GM19372 (cell line): ENCODE measurements at regions not wholly inside any gene's neighbourhood (a gene's known extent, or its start where the extent isn't known, plus 50 kb on each side); places are given as distances from the start of the nearest gene placed in this dataset.
"Not testable (repeated sequence)": the region's sequence is repeated elsewhere in the genome, so short reads cannot be mapped to it uniquely, and the experiment has no call there.

Experiments
- ATAC-seq: cut with Tn5 transposase; IDR thresholded peaks from one replicate; pipeline ENCODE4 v1.9.1; 2021; ENCODE audit warnings: mild to moderate bottlenecking, low read depth, moderate library complexity; ENCODE audit not compliant: unreplicated experiment

DNA sequence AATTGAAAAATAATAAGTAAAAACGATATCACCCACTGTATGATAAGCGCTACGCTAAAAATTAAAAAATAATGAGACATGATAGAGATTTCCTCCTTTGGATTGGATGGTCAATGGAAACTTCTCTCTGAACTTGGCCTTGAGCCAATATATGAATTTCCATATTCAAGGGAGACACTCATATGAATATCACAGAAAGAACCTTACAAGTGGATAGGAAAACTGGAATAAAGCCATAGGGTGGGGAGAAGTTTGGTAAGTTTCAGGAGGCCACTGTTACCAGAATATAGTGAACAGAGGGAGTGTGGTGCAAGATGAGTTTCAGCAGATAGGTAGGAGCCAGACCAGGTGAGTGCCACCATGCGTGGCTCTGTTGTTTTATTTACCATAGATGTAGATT, 147.2 kb downstream of the SEM1 start:
- no peak for ATAC-seq

- ATAC-seq: no peak
Measured at GRCh38 chr7:96561892-96562291, 147.8 kb downstream of the SEM1 start.

DNA sequence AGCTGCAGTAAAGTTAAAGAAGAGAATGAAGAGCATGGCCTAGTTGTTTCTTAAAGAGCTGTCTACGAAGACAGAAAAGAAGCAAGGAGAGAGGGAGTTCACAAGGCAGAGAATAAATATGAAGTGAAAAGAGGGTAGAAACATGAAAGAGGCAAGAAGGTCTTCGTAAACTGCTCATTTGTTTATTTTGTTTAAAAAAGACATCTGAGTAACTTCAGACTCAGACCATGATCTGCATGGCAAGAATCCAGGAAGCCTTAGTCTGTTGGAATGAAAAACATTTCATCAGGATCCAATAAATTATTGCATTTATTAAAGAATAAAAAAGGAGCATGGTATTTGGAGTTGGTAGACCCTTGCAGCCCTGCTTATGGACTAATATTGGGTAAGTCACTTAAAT, 151.1 kb downstream of the SEM1 start:
- ATAC-seq: no peak

DNA sequence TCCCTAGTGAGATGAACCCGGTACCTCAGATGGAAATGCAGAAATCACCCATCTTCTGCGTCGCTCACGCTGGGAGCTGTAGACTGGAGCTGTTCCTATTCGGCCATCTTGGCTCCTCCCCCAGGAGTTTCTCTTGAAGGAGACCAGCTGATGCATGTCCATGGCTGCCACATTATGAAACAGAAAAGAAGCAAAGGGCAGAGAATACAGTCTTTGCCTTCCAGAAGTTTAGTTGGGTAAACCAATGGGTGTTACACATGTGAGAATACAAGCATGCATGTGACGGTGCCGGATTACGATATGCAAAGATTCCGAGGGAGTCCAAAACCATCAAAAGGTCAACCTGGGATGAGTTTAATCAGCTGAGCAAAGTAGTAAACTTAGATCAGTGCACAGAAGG, 151.6 kb downstream of the SEM1 start:
- no peak for ATAC-seq

- ATAC-seq: not testable (repeated sequence)
Measured at GRCh38 chr7:96557598-96557997, 152.0 kb downstream of the SEM1 start.

DNA sequence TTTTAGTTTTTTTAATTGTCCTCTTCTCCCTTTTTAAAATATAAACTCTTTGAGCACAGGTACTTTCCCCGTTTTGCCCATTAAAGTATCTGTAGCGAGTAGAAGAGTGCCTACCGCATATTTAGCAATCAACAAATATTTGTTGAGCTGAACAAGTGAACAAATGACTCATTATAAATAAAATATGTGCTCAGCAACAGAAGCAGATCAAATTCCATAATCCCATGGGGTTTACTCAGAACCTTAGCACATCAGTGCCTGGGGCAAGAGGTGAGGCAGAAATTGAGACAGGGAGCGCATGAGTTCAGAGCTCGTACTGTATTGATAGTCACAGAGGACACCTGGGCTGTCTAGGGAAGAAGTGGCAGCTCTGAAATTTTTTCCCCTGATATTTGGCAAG, 161.0 kb downstream of the SEM1 start:
- no peak for ATAC-seq

GRCh38 chr7:96547371-96547811, 162.3 kb downstream of the SEM1 start:
- ATAC-seq: no peak

DNA sequence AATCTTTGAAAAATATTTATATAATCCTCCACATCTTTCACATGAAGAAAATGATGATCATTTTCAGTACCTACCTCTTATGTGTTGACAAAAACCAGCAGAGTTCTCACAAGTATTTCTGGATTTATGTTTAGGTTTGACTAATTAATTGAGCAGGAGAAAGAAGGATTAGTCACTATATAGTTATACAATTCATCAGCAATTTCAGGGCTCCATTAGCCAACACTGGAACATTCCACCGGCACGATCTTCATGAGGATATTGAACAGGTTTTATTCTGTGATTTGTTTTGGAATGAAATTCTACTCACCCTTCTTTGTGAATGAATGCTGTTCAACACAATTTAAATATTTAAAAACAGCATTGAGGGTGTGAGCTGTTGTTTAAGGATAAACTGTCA, 163.2 kb downstream of the SEM1 start:
- ATAC-seq: no peak

DNA sequence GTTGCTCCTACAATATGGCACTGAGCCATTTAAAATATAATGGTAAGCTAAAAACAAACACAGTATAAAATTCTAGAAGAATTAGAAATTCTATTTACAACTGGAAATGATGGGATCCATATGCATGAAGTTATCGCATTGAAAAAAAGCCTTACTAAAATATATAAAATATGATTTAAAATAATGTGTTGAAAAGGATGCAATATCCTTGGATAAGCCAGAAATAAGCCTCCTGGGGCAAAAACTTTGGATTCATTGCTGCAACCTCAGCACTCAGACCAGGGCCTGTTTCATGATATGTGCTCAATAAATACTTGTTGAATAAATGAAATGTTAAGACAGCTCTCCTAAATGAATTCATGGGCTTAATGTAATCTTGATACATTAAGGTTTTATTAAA, 170.2 kb downstream of the SEM1 start:
- ATAC-seq: no peak

DNA sequence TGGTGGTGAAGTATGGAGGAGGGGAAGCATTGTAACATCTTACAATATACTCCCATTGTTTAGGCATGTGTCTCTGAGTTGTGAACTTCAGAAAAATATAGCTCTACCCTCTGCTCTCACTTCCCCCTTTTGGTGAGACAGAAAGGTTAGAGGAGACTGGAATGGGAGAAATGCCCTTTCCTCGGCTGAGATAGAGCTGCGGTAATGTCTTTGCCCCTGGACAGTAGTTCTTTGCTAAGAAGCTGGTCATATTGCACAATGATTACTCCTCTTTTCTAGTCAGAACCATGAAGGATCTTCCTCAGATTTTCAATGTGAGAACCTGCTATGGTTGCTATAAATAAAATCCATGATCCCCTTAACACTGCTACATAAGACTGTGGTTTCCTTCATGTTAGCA, 171.0 kb downstream of the SEM1 start:
- ATAC-seq: no peak

- ATAC-seq: no peak
Measured at GRCh38 chr7:96534221-96534620, 175.4 kb downstream of the SEM1 start.

DNA sequence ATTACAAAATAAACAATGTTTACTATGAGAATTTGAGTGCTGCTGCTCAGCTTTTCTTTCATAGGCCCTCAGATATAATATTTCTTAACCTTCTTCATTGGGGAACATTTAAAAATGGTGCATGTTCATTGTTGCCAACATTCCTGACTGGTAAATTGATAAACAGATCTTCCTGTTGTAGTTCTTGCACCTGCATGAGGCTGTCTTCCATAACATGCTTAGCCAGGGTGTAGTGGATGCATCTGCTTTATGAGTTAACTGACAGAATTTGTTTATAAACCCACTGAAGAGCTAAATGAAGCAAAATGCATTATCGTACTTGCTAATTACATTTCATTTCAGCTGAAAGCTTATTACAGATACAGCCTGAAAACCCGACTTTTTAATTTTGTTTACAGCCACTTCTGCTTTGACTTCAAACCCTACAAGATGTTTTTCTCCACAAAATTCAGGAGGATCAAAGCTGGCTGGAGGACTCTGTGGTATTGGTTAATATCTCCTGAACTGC, 177.2 kb downstream of the SEM1 start:
- no peak for ATAC-seq

- ATAC-seq: no peak
Measured at GRCh38 chr7:96531331-96531730, 178.3 kb downstream of the SEM1 start.

- ATAC-seq: no peak
Measured at GRCh38 chr7:96530786-96531185, 178.9 kb downstream of the SEM1 start.

- ATAC-seq: no peak
Measured at GRCh38 chr7:96527133-96527827, 182.4 kb downstream of the SEM1 start.

DNA sequence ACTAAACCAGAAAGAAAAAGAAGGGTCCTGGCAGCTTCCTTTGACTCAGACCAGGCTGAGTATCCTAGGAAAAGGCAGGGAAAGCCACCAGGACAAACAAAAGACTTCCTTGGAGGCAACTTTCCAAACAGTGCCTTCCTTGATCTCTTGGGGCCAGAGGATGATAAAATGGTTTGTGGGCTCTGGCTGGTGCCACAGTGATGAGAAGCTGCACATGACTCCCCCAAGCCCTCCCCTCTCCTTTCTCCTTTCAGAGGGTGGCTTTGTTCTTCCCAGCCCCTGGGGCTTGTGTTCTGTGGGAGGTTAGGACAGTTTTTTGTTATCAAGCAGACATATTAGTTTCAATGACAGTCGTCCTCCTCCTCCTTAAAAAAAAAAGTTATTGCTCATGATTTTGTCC, 183.2 kb downstream of the SEM1 start:
- no peak for ATAC-seq

DNA sequence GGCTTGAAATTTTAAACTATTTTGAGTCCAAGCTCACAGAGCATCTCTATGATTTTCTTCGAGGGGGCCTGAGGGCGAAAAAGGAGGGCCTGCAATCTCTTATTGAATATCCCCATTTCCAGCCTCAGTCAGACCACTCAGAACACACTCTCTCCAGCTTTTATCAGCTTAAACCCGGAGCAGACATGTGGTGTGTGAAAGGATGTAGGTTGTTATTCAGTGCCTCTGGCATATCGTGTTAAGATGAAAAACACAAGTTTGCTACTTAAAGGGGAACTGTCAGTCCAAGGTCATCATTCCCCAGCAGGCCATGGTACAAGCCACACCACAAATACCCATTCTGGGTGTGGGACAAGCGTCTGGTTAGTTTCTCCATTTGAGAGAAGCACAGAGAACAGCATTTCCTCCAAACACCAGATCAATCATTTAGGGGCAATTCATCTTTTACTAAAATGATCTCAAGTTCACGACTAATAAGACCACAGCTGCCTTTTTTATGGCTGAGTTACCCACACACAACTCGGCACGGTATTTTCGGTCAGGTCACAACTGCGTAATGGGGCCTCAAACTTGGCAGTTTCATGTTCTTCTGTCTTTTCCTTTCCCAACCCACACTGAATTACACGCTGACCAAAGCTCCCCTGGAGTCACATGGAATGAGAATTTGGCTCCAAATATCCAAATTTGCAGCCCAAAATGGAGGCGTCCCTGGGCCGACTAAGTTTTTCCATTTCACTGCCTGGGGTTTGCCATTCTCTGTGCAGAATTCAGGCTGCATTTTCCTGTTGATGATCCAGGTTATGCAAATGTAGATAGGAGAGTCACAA, 188.4 kb downstream of the SEM1 start:
- no peak for ATAC-seq

GRCh38 chr7:96508371-96508770, 186.5 kb upstream of the SLC25A13 start:
- no peak for ATAC-seq

- no peak for ATAC-seq
Measured at GRCh38 chr7:96503597-96503996, 181.7 kb upstream of the SLC25A13 start.

- ATAC-seq: no peak
Measured at GRCh38 chr7:96501318-96501717, 179.4 kb upstream of the SLC25A13 start.

GRCh38 chr7:96499532-96499931, 177.6 kb upstream of the SLC25A13 start:
- ATAC-seq: no peak

- no peak for ATAC-seq
Measured at GRCh38 chr7:96497567-96497966, 175.7 kb upstream of the SLC25A13 start.
